Stimulated activated effector memory CD8-positive, alpha-beta T cell treated with anti-CD3 and anti-CD28 coated beads, Interleukin-12 subunit alpha, Interleukin-12 subunit beta, amount 100 ng/mL, for 72 hours (primary cell): ENCODE measurements at regions not wholly inside any gene's neighbourhood (a gene's known extent, or its start where the extent isn't known, plus 50 kb on each side); places are given as distances from the start of the nearest gene placed in this dataset.

Experiments
- ATAC-seq: fragments of 150-1000 bp; cut with Tn5 transposase; 2 replicates; pipeline ENCODE4 v1.10.0; 2021
- DNase-seq, 2 donors: peaks; one replicate each; pipeline ENCODE4 v3.0.0; 2021 to 2022; ENCODE audit warnings: low spot score in 2 of 2
- H3K27ac Mint-ChIP-seq: one replicate; pipeline ENCODE4 v1.8.0; 2022; ENCODE audit warnings: mild to moderate bottlenecking, mixed read lengths
- H3K36me3 Mint-ChIP-seq: one replicate; pipeline ENCODE4 v1.8.0; 2022; ENCODE audit warnings: mild to moderate bottlenecking, mixed read lengths
- H3K4me1 Mint-ChIP-seq: one replicate; pipeline ENCODE4 v1.8.0; 2022; ENCODE audit warnings: mixed read lengths
- H3K4me3 Mint-ChIP-seq: one replicate; pipeline ENCODE4 v1.8.0; 2022; ENCODE audit warnings: mild to moderate bottlenecking, mixed read lengths
- H3K9me3 Mint-ChIP-seq: one replicate; pipeline ENCODE4 v1.8.0; 2022; ENCODE audit warnings: mixed read lengths

DNA sequence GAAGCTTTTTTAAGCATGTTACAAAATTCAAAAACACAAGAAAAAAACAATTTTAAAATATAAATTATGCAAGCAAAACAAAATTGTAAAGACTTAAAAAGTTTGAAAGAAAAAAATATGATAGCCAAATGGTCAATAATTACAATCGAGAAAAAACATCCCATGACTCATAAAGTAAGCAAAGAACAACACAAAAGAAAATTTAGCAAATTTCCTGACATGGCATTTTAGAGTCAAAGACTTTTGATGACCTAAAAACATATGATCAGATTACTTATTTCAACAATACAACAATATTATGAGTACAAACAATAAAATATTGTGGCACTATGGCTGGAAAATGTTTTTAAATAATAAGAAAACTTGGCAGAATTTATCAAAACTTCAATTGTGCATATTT is 312.1 kb upstream of the MEOX2 start:
- Mint-ChIP-seq H3K4me3 (no peak overlapping the region), H3K36me3 (no peaks in the 10 kb centered on the region), H3K4me1 (no peaks in the 10 kb centered on the region), H3K9me3 (no peaks in the 10 kb centered on the region), H3K27ac (no peak overlapping the region)
- DNase-seq (no peak), ATAC-seq (no peak)

DNA sequence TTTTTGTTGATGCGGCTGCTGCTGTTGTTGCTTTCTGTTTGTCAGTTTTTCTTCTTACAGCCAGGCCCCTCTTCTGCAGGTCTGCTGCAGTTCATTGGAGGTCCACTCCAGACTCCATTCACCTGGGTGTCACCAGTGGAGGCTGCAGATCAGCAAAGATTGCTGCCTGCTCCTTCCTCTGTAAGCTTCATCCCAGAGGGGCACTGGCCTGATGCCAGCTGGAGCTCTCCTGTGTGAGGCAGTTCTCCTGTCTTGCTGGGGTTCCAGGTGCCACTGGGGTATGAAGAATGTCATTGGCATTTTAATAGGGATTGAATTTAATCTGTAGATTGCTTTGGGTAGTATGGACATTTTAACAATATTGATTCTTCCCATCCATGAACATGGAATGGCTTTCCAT is 308.5 kb upstream of the MEOX2 start:
- H3K36me3 Mint-ChIP-seq: no peaks in the 10 kb centered on the region
- DNase-seq (no peak), ATAC-seq (no peak)
- H3K9me3 Mint-ChIP-seq: no peaks in the 10 kb centered on the region
- no peak overlapping the region for H3K4me3 Mint-ChIP-seq
- no peaks in the 10 kb centered on the region for H3K4me1 Mint-ChIP-seq
- H3K27ac Mint-ChIP-seq: no peak overlapping the region

DNA sequence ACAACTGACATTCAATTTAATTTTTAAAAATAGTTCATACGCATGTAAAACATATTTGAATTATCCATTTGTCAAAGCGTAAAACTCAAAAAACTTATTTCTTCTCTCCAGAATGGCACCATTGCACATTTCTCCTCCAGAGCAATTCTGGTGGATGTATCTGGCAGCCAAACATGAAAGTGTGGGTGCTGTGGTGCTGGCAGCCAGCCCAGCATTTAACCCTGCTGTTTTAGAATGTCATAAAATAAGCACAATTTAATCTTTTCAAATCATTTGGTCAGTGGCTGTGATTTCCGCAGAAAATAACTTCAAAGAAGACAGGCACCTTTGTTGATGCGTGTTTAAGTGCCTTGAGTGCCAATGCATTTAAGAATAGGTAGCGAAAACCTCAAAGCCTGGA is 302.7 kb upstream of the MEOX2 start:
- Mint-ChIP-seq H3K9me3 (no peaks in the 10 kb centered on the region), H3K36me3 (no peaks in the 10 kb centered on the region), H3K4me1 (no peaks in the 10 kb centered on the region), H3K27ac (no peak overlapping the region), H3K4me3 (no peak overlapping the region)
- no peak for ATAC-seq
- no peak for DNase-seq

- ATAC-seq: no peak
- H3K4me3 Mint-ChIP-seq: no peak overlapping the region
- no peaks in the 10 kb centered on the region for H3K36me3 Mint-ChIP-seq
- no peaks in the 10 kb centered on the region for H3K4me1 Mint-ChIP-seq
- no peak overlapping the region for H3K27ac Mint-ChIP-seq
- no peaks in the 10 kb centered on the region for H3K9me3 Mint-ChIP-seq
- no peak for DNase-seq
Observed at GRCh38 chr7:15985587-15986384, 299.3 kb upstream of the MEOX2 start.

DNA sequence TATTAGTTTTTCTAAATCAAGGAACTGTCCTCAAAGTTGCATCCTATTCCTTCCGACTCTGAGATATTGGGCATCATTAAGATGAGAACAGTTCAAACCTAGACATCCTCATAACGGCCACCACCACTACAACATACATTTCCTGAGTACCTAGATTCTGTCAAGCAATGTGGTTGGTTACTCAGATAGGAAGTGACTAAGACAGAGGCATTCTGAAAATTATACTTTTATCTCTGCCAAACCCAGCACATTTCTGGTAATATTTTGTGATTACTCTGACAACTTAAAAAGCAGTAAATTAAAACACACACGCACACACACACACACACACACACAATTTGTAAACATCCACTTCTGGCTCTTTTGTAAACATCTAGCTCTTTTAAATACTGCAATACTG is 291.2 kb upstream of the MEOX2 start:
- H3K27ac Mint-ChIP-seq: no peak overlapping the region
- H3K4me1 Mint-ChIP-seq: no peaks in the 10 kb centered on the region
- DNase-seq (no peak), ATAC-seq (peak; percentile 74)
- H3K4me3 Mint-ChIP-seq: no peak overlapping the region
- no peaks in the 10 kb centered on the region for H3K9me3 Mint-ChIP-seq
- H3K36me3 Mint-ChIP-seq: no peaks in the 10 kb centered on the region

GRCh38 chr7:15972862-15973275 is 286.4 kb upstream of the MEOX2 start:
- ATAC-seq (no peak), DNase-seq (no peak)
- Mint-ChIP-seq H3K9me3 (no peaks in the 10 kb centered on the region), H3K4me1 (no peaks in the 10 kb centered on the region), H3K4me3 (no peak overlapping the region), H3K36me3 (no peaks in the 10 kb centered on the region), H3K27ac (no peak overlapping the region)

DNA sequence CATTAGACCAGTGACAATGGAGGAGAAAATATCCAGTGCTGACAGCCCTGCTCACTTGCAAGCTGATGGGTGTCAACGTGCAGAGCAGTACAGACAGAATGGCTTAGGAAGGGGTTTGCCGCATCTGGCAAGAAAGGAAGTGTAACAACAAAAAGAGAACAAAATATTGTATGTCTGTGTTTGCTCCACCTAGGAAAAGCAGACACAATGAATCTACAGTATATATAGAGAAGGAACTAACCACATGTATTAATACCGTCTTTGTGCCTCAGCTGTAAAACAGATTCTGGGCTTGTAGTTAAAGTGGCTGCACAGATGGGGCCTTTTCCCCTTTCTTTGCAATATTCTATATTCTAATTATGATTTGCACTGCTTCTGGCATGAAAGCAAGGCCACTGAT is 281.1 kb upstream of the MEOX2 start:
- ATAC-seq (no peak), DNase-seq (no peak)
- Mint-ChIP-seq H3K27ac (no peak overlapping the region), H3K4me1 (no peaks in the 10 kb centered on the region), H3K4me3 (no peak overlapping the region), H3K36me3 (no peaks in the 10 kb centered on the region), H3K9me3 (no peaks in the 10 kb centered on the region)

GRCh38 chr7:15967121-15967520 is 280.6 kb upstream of the MEOX2 start:
- no peaks in the 10 kb centered on the region for H3K4me1 Mint-ChIP-seq
- no peak for ATAC-seq
- no peak overlapping the region for H3K27ac Mint-ChIP-seq
- no peaks in the 10 kb centered on the region for H3K9me3 Mint-ChIP-seq
- no peak overlapping the region for H3K4me3 Mint-ChIP-seq
- no peaks in the 10 kb centered on the region for H3K36me3 Mint-ChIP-seq
- DNase-seq: no peak

GRCh38 chr7:15963206-15963605 is 276.7 kb upstream of the MEOX2 start:
- no peak overlapping the region for H3K27ac Mint-ChIP-seq
- DNase-seq (no peak), ATAC-seq (no peak)
- H3K36me3 Mint-ChIP-seq: no peaks in the 10 kb centered on the region
- no peak overlapping the region for H3K4me3 Mint-ChIP-seq
- no peaks in the 10 kb centered on the region for H3K4me1 Mint-ChIP-seq
- H3K9me3 Mint-ChIP-seq: no peaks in the 10 kb centered on the region

DNA sequence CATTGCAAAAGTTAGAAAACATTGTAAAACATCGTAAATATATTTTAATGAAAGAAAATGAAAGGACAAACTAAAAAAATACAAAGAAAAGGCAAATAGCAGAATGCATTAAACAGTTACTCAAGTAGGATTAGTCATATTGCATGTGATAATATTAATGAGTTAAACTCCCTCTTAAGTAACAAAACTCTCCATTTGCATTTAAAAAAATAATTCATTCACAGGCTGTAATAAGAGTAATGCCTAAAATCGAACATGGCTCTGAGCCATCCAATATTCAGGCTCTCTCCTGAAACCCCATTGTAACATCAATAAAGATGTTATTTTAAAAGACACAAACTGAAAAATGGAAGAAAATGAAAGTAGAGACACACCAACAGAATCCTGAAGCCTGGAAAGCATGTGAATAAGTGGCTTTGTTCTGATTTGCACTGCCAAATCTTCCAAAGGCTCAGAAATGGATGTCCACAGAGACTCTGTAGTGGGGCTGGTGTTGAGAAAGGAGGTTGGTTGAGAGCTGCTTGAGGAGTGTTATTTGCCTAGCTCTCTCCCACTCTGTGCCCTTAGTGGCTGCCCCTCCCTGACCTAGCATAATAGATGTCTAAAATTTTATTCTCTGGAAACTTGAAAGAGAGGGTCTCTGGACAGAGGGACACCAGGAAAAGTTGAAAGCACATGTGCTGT is 268.3 kb upstream of the MEOX2 start:
- Mint-ChIP-seq H3K27ac (no peak overlapping the region), H3K4me3 (no peak overlapping the region), H3K9me3 (peaks cover 3% of the 10 kb centered on the region), H3K4me1 (no peaks in the 10 kb centered on the region), H3K36me3 (no peaks in the 10 kb centered on the region)
- no peak for ATAC-seq
- no peak for DNase-seq

DNA sequence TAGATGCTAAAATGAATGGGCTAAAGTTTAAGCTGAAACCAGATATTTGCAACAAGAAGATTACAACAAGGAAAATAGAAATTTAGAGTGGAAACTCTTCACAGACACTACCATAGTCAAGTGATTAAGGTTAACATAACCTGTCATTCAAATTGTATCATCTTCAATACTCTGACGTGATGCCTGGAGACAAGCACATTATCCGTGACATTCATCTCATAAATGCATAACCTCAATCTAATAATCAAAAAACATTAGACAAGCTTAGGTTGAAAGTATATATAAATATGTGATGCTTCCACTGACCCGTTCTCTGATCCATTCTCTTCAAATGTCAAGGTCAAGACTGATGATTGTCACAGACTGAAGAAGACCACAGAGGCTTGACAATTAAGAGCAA is 263.8 kb upstream of the MEOX2 start:
- no peaks in the 10 kb centered on the region for H3K36me3 Mint-ChIP-seq
- H3K4me3 Mint-ChIP-seq: no peak overlapping the region
- H3K27ac Mint-ChIP-seq: no peak overlapping the region
- DNase-seq (no peak), ATAC-seq (no peak)
- peaks cover 3% of the 10 kb centered on the region for H3K9me3 Mint-ChIP-seq
- H3K4me1 Mint-ChIP-seq: no peaks in the 10 kb centered on the region

GRCh38 chr7:15947754-15948153 is 261.3 kb upstream of the MEOX2 start:
- DNase-seq: no peak

GRCh38 chr7:15938115-15938514 is 251.6 kb upstream of the MEOX2 start:
- peaks cover 3% of the 10 kb centered on the region for H3K9me3 Mint-ChIP-seq

More at GRCh38 chr7:15947754-15948153, 261.3 kb upstream of the MEOX2 start:
- Mint-ChIP-seq H3K9me3 (no peaks in the 10 kb centered on the region), H3K4me1 (no peaks in the 10 kb centered on the region), H3K27ac (no peak overlapping the region), H3K36me3 (no peaks in the 10 kb centered on the region), H3K4me3 (no peak overlapping the region)
- no peak for ATAC-seq

DNA sequence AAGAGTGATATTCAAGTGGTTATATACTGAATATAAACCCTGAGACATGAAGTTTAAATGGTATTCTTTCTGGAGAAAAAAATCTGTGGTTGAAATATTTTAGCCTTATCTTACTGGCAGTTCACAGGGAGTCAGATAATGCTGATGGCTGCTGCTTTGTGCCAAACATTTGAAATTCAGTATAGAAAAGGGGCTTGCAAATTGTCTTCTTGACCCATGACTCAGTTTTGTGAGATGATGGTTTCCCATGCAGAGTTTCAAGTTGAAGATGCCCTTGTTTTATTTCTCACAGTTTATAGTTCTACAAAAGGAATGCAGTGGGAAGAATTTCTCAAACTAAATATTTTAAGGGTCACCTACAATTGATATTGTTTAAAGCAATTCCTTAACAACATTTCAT is 251.1 kb upstream of the MEOX2 start:
- no peak overlapping the region for H3K4me3 Mint-ChIP-seq
- no peaks in the 10 kb centered on the region for H3K4me1 Mint-ChIP-seq
- H3K36me3 Mint-ChIP-seq: no peaks in the 10 kb centered on the region
- H3K9me3 Mint-ChIP-seq: peaks cover 3% of the 10 kb centered on the region
- DNase-seq (no peak), ATAC-seq (no peak)
- no peak overlapping the region for H3K27ac Mint-ChIP-seq

More at GRCh38 chr7:15938115-15938514, 251.6 kb upstream of the MEOX2 start:
- no peaks in the 10 kb centered on the region for H3K4me1 Mint-ChIP-seq
- ATAC-seq (no peak), DNase-seq (no peak)
- no peaks in the 10 kb centered on the region for H3K36me3 Mint-ChIP-seq
- H3K4me3 Mint-ChIP-seq: no peak overlapping the region
- no peak overlapping the region for H3K27ac Mint-ChIP-seq

GRCh38 chr7:15936991-15937390 is 250.5 kb upstream of the MEOX2 start:
- Mint-ChIP-seq H3K4me3 (no peak overlapping the region), H3K36me3 (no peaks in the 10 kb centered on the region), H3K9me3 (peaks cover 3% of the 10 kb centered on the region), H3K4me1 (no peaks in the 10 kb centered on the region), H3K27ac (no peak overlapping the region)
- ATAC-seq (no peak), DNase-seq (no peak)

DNA sequence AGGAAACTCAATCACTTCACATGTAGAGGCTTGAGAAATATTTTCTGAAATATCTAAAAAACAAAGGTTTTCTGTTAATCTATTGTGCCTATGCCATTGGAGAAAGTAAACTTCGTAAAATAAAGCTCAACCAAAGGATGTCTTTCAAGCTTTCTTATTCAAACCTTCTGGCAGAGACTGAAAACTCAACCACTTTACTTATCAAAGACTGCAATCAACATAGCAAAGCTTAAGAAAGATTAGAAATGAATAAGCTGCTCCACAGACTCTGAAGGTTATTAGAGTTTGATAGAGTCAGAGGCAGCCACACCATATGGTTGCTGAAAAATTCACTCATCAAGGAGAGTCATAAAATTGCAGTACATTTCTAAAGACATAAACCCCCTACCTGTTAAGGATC is 245.8 kb upstream of the MEOX2 start:
- no peak for DNase-seq

More for the DNA sequence above, 245.8 kb upstream of the MEOX2 start:
- no peak overlapping the region for H3K4me3 Mint-ChIP-seq
- H3K27ac Mint-ChIP-seq: no peak overlapping the region
- H3K4me1 Mint-ChIP-seq: no peaks in the 10 kb centered on the region
- peaks cover 9% of the 10 kb centered on the region for H3K9me3 Mint-ChIP-seq
- no peaks in the 10 kb centered on the region for H3K36me3 Mint-ChIP-seq
- ATAC-seq: no peak
